NCI-H2029 treated with DMSO at 0.1 percent for 48 hours (cell line): ENCODE measurements at regions not wholly inside any gene's neighbourhood (a gene's known extent, or its start where the extent isn't known, plus 50 kb on each side); places are given as distances from the start of the nearest gene placed in this dataset.

Source experiments
- DNase-seq: peaks from one replicate; lab custom pipeline; 2025; lab: John Stamatoyannopoulos, UW

DNA sequence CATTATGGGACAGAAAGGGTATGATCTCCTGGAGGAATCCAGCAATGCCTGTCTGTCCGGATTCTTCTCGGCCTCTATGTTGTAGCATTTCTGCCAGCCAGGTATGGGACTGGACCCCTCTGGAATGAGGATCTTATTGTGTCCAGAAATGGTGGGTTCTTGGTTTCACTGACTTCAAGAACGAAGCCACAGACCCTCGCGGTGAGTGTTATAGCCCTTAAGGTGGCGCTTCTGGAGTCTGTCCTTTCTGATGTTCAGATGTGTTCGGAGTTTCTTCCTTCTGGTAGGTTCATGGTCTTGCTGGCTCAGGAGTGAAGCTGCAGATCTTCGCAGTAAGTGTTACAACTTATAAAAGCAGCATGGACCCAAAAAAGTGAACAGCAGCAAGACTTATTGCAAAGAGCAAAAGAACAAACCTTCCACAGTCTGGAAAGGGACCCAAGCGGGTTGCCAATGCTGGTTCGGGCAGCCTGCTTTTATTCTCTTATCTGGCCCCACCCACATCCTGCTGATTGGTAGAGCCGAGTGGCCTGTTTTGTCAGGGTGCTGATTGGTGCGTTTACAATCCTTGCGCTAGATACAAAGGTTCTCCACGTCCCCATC, 62.3 kb upstream of the IER3 start:
- DNase-seq, result no peak

DNA sequence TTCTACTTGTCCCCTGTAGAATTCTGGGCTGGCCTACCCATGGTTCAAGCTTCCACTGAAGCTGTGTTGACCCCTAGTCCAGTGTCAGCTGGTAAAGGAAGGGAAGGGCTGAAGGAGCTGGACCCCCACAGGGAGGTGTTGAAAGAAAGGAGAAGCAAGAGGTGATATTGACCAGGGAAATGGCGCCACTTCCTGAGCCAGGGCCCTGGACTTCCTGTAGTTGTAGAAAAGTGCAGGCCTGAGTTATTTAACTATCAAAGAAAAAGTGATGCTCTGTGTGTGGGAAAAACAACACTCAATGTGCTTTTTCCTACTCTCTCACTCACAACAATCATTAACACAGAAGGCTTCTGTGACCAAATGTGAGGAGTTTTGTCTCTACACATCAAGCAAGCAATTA, 60.0 kb upstream of the IER3 start:
- no peak for DNase-seq

DNA sequence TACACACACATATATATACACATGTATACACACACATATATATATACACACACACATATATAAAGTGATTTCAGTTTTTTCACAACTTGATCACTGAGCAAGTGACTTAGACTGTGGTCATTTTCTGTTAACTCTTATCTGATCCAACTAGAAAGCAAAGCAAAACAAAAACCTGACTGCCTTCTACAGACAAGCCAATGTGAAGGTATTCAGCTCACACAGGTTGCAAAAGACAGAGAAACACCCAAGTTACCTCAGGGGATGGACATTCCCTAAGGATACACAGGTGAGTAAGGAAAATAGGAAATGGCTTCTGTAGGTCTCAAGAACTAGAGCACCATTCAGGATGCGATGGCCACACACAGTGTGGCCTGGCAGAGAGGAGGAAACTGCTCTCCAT, 58.4 kb upstream of the IER3 start:
- no peak for DNase-seq

DNA sequence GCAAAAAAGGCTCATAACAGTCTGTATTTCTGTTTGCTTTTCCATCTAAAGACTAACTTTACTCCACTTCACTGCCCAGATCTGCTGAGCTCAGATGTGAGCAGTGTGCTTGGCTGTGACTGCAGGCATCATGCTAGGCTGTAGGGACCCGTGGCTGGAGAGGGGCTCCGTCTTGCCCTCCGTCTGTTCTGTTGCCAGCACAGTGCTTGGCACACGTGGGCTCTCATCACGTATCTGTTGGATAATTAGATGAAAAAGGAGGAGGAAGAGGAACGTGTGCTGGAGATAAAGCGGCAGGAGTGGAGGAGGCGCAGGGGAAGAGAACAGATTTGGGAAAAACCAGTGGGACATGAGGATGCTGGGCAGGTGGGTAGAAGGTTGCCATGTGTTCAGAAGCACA, 57.6 kb upstream of the IER3 start:
- no peak for DNase-seq

DNA sequence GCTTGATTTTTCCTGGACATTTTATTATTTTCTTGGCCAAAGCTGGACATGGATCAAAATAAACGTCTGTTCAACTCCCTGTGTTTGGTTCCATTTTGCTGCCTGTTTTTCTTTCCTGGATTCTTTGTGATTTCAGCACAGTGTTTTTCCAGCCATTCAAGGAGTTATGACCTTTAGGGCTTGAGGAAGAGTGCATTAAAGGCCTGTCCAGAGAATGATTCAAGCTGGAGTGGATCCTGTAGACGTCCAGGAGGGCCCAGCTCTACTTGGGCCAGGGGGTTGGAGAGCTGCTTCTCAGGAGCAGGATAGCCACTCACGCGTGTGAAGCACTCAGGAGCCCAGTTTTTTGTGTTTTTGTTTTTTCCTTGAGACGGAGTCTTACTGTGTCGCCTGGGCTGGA, 56.5 kb upstream of the IER3 start:
- DNase-seq, result no peak

DNA sequence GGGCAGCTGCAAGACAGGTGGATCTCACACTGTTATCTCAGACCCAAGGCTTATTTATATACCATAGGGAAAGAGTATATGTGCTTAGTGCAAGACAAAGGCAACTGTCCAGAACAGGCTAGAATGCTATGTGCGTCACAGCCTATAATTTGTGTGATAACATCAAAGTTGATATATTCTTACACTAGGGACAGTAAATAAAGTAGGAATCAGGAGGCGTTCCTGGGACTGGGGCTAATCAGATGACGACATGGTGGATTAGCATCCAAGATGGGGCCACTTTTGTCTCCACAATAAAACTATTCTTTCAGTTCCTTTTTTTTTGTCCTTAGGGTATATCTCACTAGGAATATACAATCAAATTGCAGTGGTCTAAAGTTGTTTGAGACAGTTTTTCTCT, 54.9 kb upstream of the IER3 start:
- DNase-seq, result no peak

DNA sequence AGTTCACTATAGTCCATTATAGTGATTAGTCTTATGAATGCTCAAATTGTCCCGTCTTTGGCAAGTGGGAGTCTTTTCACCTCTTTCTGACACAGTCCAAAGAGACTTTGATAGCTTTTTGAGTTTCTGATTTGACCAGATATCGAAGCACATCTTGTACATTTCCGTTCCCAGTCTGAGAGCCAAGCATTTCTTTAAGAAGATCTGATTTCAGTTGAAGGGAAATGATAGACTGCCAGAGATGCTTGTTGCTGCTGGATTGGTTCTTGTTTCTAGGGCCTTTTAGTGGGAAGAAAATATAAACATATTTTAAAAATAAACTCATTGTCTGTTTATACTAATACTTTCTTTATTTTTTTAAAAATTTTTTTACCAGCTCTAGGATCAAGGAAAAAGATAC, 54.1 kb upstream of the IER3 start:
- no peak for DNase-seq

DNA sequence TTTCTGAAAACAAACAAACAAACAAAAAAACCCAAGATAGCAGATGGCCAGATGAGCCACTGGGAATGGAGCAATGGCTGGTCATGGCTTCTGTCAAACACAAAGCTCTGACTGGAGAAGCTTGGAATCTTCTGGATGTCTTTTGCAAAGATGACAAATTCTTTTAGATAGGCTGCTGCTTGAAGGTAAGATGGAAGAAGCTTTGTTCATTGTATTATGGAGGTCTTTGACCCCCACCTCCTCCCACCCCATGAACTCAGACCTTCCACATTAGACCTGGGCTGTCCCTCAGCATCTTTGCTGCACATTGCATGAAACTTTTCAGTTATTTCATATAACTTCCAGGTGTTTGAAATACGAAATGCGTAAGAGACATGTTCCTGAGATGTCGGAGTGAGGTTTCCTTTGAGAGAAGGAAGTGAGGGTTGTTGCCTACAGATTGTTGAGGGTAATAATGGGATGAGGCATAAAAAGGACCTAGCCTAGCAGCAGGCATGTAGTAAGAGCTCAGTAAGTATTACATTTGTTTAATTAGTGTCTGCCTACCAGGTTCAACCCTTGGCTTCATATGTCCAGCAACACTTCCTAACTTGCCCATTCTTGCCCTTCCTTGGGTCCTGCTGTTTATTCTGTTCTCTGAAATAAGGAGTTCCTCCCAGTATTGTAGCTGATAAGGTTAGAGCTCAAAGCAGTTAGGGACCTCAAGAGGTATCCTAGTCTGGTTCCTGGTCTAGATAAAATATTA, 51.4 kb upstream of the IER3 start:
- no peak for DNase-seq
